C4-2B (cell line): ENCODE measurements at regions not wholly inside any gene's neighbourhood (a gene's known extent, or its start where the extent isn't known, plus 50 kb on each side); places are given as distances from the start of the nearest gene placed in this dataset.

Experiments used
- CTCF ChIP-seq: fragments of 450-650 bp; conservative IDR thresholded peaks from 2 replicates; pipeline ENCODE4 v1.5.1; 2017; ENCODE audit warnings: mild to moderate bottlenecking
- ZFX ChIP-seq: fragments of 450-650 bp; IDR thresholded peaks from 2 replicates; pipeline ENCODE4 v1.6.1; 2017

GRCh38 chr14:38116895-38117294, 90.8 kb upstream of the SSTR1 start:
- TF ChIP-seq CTCF (no peak), ZFX (no peak)
